ENCODE measurements at regions not wholly inside any gene's neighbourhood (a gene's known extent, or its start where the extent isn't known, plus 50 kb on each side); places are given as distances from the start of the nearest gene placed in this dataset.

GRCh38 chr4:60846678-60847077 is 353.4 kb upstream of the ADGRL3 start:
- DNase-seq (ENCODE audit: low spot score) (no peak), ATAC-seq (no peak)
- Mint-ChIP-seq H3K27me3 (ENCODE audit: insufficient read depth, low read depth, poor library complexity) (no peaks in the 10 kb centered on the region), H3K9me3 (no peaks in the 10 kb centered on the region), H3K4me1 (peaks cover 5% of the 10 kb centered on the region; the same call in 1 of the 3 replicates), H3K4me3 (no peak overlapping the region), H3K27ac (no peak overlapping the region), H3K36me3 (ENCODE audit: low read depth) (no peaks in the 10 kb centered on the region)
- no peaks in the 10 kb centered on the region for H3K79me2 ChIP-seq (replicated peaks; ENCODE audit: insufficient read depth)
- peak overlapping the region; percentile 11; the same call in 1 of the 2 replicates for H2AFZ ChIP-seq
- H3K4me2 ChIP-seq: no peak overlapping the region
- H3F3A ChIP-seq (replicated peaks; ENCODE audit: low read depth): no peaks in the 10 kb centered on the region
- H3K36me3 ChIP-seq (ENCODE audit: insufficient read depth): no peaks in the 10 kb centered on the region
- no peak for TF ChIP-seq STAT1 (IDR thresholded peaks at IDR 0.05; ENCODE audit: unreplicated experiment)
- no peak for TF ChIP-seq EZH2 (IDR thresholded peaks at IDR 0.05; ENCODE audit: low read depth, unreplicated experiment)
- no peak for TF ChIP-seq EZH2phosphoT487 (IDR thresholded peaks at IDR 0.05; ENCODE audit: unreplicated experiment)
- TF ChIP-seq, protein P1, sequence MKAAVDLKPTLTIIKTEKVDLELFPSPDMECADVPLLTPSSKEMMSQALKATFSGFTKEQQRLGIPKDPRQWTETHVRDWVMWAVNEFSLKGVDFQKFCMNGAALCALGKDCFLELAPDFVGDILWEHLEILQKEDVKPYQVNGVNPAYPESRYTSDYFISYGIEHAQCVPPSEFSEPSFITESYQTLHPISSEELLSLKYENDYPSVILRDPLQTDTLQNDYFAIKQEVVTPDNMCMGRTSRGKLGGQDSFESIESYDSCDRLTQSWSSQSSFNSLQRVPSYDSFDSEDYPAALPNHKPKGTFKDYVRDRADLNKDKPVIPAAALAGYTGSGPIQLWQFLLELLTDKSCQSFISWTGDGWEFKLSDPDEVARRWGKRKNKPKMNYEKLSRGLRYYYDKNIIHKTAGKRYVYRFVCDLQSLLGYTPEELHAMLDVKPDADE (IDR thresholded peaks at IDR 0.05): no peak
- TF ChIP-seq, protein P2, sequence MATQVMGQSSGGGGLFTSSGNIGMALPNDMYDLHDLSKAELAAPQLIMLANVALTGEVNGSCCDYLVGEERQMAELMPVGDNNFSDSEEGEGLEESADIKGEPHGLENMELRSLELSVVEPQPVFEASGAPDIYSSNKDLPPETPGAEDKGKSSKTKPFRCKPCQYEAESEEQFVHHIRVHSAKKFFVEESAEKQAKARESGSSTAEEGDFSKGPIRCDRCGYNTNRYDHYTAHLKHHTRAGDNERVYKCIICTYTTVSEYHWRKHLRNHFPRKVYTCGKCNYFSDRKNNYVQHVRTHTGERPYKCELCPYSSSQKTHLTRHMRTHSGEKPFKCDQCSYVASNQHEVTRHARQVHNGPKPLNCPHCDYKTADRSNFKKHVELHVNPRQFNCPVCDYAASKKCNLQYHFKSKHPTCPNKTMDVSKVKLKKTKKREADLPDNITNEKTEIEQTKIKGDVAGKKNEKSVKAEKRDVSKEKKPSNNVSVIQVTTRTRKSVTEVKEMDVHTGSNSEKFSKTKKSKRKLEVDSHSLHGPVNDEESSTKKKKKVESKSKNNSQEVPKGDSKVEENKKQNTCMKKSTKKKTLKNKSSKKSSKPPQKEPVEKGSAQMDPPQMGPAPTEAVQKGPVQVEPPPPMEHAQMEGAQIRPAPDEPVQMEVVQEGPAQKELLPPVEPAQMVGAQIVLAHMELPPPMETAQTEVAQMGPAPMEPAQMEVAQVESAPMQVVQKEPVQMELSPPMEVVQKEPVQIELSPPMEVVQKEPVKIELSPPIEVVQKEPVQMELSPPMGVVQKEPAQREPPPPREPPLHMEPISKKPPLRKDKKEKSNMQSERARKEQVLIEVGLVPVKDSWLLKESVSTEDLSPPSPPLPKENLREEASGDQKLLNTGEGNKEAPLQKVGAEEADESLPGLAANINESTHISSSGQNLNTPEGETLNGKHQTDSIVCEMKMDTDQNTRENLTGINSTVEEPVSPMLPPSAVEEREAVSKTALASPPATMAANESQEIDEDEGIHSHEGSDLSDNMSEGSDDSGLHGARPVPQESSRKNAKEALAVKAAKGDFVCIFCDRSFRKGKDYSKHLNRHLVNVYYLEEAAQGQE (IDR thresholded peaks at IDR 0.05; ENCODE audit: unreplicated experiment): no peak
- TF ChIP-seq JUNB (IDR thresholded peaks at IDR 0.05; ENCODE audit: unreplicated experiment): no peak
- TF ChIP-seq, protein P3, sequence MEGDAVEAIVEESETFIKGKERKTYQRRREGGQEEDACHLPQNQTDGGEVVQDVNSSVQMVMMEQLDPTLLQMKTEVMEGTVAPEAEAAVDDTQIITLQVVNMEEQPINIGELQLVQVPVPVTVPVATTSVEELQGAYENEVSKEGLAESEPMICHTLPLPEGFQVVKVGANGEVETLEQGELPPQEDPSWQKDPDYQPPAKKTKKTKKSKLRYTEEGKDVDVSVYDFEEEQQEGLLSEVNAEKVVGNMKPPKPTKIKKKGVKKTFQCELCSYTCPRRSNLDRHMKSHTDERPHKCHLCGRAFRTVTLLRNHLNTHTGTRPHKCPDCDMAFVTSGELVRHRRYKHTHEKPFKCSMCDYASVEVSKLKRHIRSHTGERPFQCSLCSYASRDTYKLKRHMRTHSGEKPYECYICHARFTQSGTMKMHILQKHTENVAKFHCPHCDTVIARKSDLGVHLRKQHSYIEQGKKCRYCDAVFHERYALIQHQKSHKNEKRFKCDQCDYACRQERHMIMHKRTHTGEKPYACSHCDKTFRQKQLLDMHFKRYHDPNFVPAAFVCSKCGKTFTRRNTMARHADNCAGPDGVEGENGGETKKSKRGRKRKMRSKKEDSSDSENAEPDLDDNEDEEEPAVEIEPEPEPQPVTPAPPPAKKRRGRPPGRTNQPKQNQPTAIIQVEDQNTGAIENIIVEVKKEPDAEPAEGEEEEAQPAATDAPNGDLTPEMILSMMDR (conservative IDR thresholded peaks at IDR 0.05; ENCODE audit: low read depth in 2 of 2): no peak
- TF ChIP-seq NANOG (IDR thresholded peaks at IDR 0.05; ENCODE audit: borderline replicate concordance): no peak
- no peak for TF ChIP-seq ZNF114 (CRISPR knock-in tag; IDR thresholded peaks at IDR 0.05)
- TF ChIP-seq ZNF331 (CRISPR knock-in tag; IDR thresholded peaks at IDR 0.05; ENCODE audit: low read depth): no peak
- no peak for TF ChIP-seq POLR2AphosphoS5 (IDR thresholded peaks at IDR 0.05; ENCODE audit: low read depth)
- TF ChIP-seq ZNF462 (CRISPR knock-in tag; IDR thresholded peaks at IDR 0.05): no peak
- no peak for TF ChIP-seq CREB1 (CRISPR knock-in tag; IDR thresholded peaks at IDR 0.05; ENCODE audit: low read depth)
- no peaks in the 10 kb centered on the region for H3K27me3 ChIP-seq (ENCODE audit: insufficient read depth)
- H4K20me1 ChIP-seq (replicated peaks; ENCODE audit: insufficient read depth): no peaks in the 10 kb centered on the region
- no peaks in the 10 kb centered on the region; the same call in 1 of the 2 replicates for H3K4me1 ChIP-seq (ENCODE audit: insufficient read depth)
- H3K4me3 ChIP-seq: no peak overlapping the region
- no peak overlapping the region for H3K27ac ChIP-seq (ENCODE audit: low read depth)
- H3K9me2 ChIP-seq (ENCODE audit: insufficient read depth): no peaks in the 10 kb centered on the region
